OCI-LY7 (cell line): ENCODE measurements at regions not wholly inside any gene's neighbourhood (a gene's known extent, or its start where the extent isn't known, plus 50 kb on each side); places are given as distances from the start of the nearest gene placed in this dataset.

Source experiments
- EZH2phosphoT487 ChIP-seq: fragments of 200-600 bp; sonication (generic); IDR thresholded peaks from 2 replicates; pipeline ENCODE4 v1.6.1; 2018; ENCODE audit warnings: low read depth, borderline replicate concordance, mild to moderate bottlenecking, mixed run types, antibody characterized with exemption, low read length, moderate library complexity, mixed read lengths
- TF ChIP-seq, protein P1 (sequence below): fragments of 200-600 bp; sonication (generic); conservative IDR thresholded peaks from 2 replicates; pipeline ENCODE4 v1.5.1; 2014; ENCODE audit warnings: mild to moderate bottlenecking, antibody characterized with exemption, low read length, moderate library complexity, mixed read lengths

GRCh38 chr11:134504146-134504905 lies 92.3 kb upstream of the B3GAT1 start:
- TF ChIP-seq, protein P1, sequence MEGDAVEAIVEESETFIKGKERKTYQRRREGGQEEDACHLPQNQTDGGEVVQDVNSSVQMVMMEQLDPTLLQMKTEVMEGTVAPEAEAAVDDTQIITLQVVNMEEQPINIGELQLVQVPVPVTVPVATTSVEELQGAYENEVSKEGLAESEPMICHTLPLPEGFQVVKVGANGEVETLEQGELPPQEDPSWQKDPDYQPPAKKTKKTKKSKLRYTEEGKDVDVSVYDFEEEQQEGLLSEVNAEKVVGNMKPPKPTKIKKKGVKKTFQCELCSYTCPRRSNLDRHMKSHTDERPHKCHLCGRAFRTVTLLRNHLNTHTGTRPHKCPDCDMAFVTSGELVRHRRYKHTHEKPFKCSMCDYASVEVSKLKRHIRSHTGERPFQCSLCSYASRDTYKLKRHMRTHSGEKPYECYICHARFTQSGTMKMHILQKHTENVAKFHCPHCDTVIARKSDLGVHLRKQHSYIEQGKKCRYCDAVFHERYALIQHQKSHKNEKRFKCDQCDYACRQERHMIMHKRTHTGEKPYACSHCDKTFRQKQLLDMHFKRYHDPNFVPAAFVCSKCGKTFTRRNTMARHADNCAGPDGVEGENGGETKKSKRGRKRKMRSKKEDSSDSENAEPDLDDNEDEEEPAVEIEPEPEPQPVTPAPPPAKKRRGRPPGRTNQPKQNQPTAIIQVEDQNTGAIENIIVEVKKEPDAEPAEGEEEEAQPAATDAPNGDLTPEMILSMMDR: no peak
- no peak for TF ChIP-seq EZH2phosphoT487
